Natural killer cell (primary cell): ENCODE measurements at regions not wholly inside any gene's neighbourhood (a gene's known extent, or its start where the extent isn't known, plus 50 kb on each side); places are given as distances from the start of the nearest gene placed in this dataset.

Experiments used
- ATAC-seq, 3 donors: fragments of 150-1000 bp in 2 of 3; fragments of 200-7000 bp in 1 of 3; cut with Tn5 transposase; 1 replicate in 1 of 3; 2 replicates in 2 of 3; pipeline ENCODE4 v1.10.0; 2021; ENCODE audit warnings: mild to moderate bottlenecking in 2 of 3, moderate library complexity in 2 of 3
- DNase-seq, 2 donors: peaks; one replicate each; pipeline versions ENCODE4 v3.0.0 to v3.0.0-alpha.2; 2013 to 2021; ENCODE audit warnings: mixed read lengths in 1 of 2
- H3K27ac ChIP-seq: one replicate; pipeline ENCODE4 v1.5.1; 2013; ENCODE audit warnings: mild to moderate bottlenecking, low read length
- H3K27me3 ChIP-seq: one replicate; pipeline ENCODE4 v1.6.1; 2013; ENCODE audit warnings: low read length; ENCODE audit not compliant: control insufficient read depth, insufficient read depth
- H3K36me3 ChIP-seq: one replicate; pipeline ENCODE4 v1.6.1; 2013; ENCODE audit warnings: low read length; ENCODE audit not compliant: control insufficient read depth, insufficient read depth
- H3K4me1 ChIP-seq: one replicate; pipeline ENCODE4 v1.6.1; 2013; ENCODE audit warnings: low read length; ENCODE audit not compliant: control insufficient read depth, insufficient read depth
- H3K4me3 ChIP-seq: one replicate; pipeline ENCODE4 v1.5.1; 2013; ENCODE audit warnings: low read length
- H3K9me3 ChIP-seq: one replicate; pipeline ENCODE4 v1.6.1; 2013; ENCODE audit warnings: low read length; ENCODE audit not compliant: control insufficient read depth, insufficient read depth
- H3K27ac Mint-ChIP-seq, 2 donors: one replicate each; pipeline ENCODE4 v1.8.0; 2022; ENCODE audit warnings: mild to moderate bottlenecking in 2 of 2, mixed read lengths in 2 of 2, moderate library complexity in 1 of 2
- H3K27me3 Mint-ChIP-seq, 2 donors: one replicate each; pipeline ENCODE4 v1.8.0; 2022; ENCODE audit warnings: low read depth in 2 of 2, mixed read lengths in 2 of 2
- H3K36me3 Mint-ChIP-seq: one replicate; pipeline ENCODE4 v1.8.0; 2022; ENCODE audit warnings: mixed read lengths
- H3K4me1 Mint-ChIP-seq, 2 donors: one replicate each; pipeline ENCODE4 v1.8.0; 2022; ENCODE audit warnings: mixed read lengths in 2 of 2
- H3K4me3 Mint-ChIP-seq: one replicate; pipeline ENCODE4 v1.8.0; 2022; ENCODE audit warnings: mild to moderate bottlenecking, moderate library complexity, mixed read lengths
- H3K9me3 Mint-ChIP-seq, 2 donors: one replicate each; pipeline ENCODE4 v1.8.0; 2022; ENCODE audit warnings: mixed read lengths in 2 of 2
- WGBS: methylation state at CpG from one replicate; pipeline ENCODE4 v1.1.7; 2013; ENCODE audit warnings: missing lambda C conversion rate; ENCODE audit not compliant: insufficient coverage; 5-methylcytosine and 5-hydroxymethylcytosine counted together
- intact Hi-C: fragments of 100-400 bp; cut with micrococcal nuclease; formaldehyde crosslinking; loops from one replicate; pipeline ENCODE4 v1.14.2; 2022
- TF ChIP-seq, protein P1 (sequence below): fragments of 200-600 bp; IDR thresholded peaks from one replicate; pipeline ENCODE4 v1.8.0; 2022; ENCODE audit warnings: antibody characterized with exemption

DNA sequence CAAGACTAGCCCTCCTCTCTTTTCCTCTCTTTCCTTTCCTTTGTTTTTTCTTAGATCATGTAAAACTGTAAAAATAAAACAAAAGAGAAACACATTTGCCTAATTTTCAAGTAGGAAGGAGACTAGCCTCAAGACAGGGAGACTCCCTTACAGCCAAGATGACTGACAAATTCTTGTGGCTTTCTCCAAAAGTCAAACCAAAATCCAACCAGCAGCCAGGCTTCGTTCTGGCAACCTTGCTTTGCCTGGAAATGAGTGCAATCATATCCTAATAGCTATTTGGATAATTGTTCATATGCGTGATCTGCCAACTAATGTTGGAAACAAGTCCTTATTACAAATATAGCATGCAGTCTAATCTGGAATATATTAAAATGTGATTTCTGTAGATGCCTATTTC is 868.9 kb upstream of the SOX9 start:
- Histone ChIP-seq H3K27ac (no peak overlapping the region), H3K36me3 (no peaks in the 10 kb centered on the region), H3K4me1 (no peaks in the 10 kb centered on the region), H3K4me3 (no peak overlapping the region), H3K27me3 (no peaks in the 10 kb centered on the region), H3K9me3 (no peaks in the 10 kb centered on the region)
- DNase-seq (no peak), ATAC-seq (no peak)
- Mint-ChIP-seq H3K4me3 (no peak overlapping the region), H3K4me1 (no peaks in the 10 kb centered on the region), H3K9me3 (peaks cover 7 to 11% of the 10 kb centered on the region in 2 donors), H3K27me3 (no peaks in the 10 kb centered on the region), H3K27ac (no peak overlapping the region), H3K36me3 (no peaks in the 10 kb centered on the region)
- intact Hi-C loops, result no loop called here
- TF ChIP-seq, protein P1, sequence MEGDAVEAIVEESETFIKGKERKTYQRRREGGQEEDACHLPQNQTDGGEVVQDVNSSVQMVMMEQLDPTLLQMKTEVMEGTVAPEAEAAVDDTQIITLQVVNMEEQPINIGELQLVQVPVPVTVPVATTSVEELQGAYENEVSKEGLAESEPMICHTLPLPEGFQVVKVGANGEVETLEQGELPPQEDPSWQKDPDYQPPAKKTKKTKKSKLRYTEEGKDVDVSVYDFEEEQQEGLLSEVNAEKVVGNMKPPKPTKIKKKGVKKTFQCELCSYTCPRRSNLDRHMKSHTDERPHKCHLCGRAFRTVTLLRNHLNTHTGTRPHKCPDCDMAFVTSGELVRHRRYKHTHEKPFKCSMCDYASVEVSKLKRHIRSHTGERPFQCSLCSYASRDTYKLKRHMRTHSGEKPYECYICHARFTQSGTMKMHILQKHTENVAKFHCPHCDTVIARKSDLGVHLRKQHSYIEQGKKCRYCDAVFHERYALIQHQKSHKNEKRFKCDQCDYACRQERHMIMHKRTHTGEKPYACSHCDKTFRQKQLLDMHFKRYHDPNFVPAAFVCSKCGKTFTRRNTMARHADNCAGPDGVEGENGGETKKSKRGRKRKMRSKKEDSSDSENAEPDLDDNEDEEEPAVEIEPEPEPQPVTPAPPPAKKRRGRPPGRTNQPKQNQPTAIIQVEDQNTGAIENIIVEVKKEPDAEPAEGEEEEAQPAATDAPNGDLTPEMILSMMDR, result no peak
- 72% methylated on average over 2 of the region's 2 CpGs for WGBS

DNA sequence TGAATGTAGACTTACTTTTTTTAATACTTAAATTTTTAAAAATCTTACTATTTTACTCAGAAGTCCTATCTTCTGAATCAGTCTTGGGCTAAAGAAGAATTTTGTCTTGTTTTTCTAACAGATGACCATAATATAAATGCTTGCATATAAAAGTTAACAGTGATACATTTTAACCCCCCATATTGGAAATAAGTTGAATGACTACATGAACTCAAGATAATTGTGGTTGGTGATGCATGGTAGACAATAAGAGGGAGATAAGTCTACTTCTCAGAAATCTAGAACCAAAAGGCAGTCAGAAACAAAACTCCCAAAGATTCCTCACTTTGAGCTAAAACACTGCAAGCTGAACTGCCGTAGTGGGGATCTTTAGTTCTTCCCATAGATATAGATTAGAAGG is 868.4 kb upstream of the SOX9 start:
- TF ChIP-seq, protein P1, result no peak
- no peaks in the 10 kb centered on the region for H3K36me3 ChIP-seq
- intact Hi-C loops, result no loop called here
- no peaks in the 10 kb centered on the region for H3K4me1 ChIP-seq
- Mint-ChIP-seq H3K36me3 (no peaks in the 10 kb centered on the region), H3K4me1 (no peaks in the 10 kb centered on the region), H3K27ac (no peak overlapping the region), H3K9me3 (peaks cover 8 to 9% of the 10 kb centered on the region in 2 donors), H3K4me3 (no peak overlapping the region), H3K27me3 (no peaks in the 10 kb centered on the region)
- no CpG with 5 or more reads among the region's 1 CpG for WGBS
- no peak for ATAC-seq
- DNase-seq, result no peak
- H3K27ac ChIP-seq, result no peak overlapping the region
- no peaks in the 10 kb centered on the region for H3K27me3 ChIP-seq
- H3K9me3 ChIP-seq, result no peaks in the 10 kb centered on the region
- H3K4me3 ChIP-seq, result no peak overlapping the region

DNA sequence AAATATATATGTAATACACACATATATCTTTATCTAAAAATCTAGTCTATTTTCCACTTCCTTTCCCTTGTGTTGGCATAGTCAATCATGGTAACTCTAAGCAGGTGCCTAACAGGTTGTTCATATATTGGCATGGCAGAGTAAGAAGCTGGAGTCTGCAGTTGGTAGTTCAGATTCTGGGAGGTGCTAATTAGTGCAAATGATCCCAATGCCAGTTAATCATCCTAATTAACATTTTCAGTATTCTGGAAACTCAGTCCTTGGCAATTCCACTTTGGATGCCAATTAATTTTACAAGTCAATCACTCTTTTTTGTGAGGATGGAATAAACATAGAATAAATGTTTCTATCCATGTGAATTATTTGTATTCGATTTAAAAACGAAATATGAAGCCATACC is 863.7 kb upstream of the SOX9 start:
- Histone ChIP-seq H3K4me3 (no peak overlapping the region), H3K36me3 (no peaks in the 10 kb centered on the region), H3K27ac (no peak overlapping the region), H3K27me3 (no peaks in the 10 kb centered on the region), H3K9me3 (no peaks in the 10 kb centered on the region), H3K4me1 (no peaks in the 10 kb centered on the region)
- intact Hi-C loops, result no loop called here
- ATAC-seq (no peak), DNase-seq (no peak)
- TF ChIP-seq, protein P1, result no peak
- no peaks in the 10 kb centered on the region for H3K36me3 Mint-ChIP-seq
- no peak overlapping the region for H3K27ac Mint-ChIP-seq
- H3K4me3 Mint-ChIP-seq, result no peak overlapping the region
- WGBS, result 92% methylated on average over 2 of the region's 2 CpGs
- H3K9me3 Mint-ChIP-seq, result peaks cover 6 to 9% of the 10 kb centered on the region in 2 donors
- H3K27me3 Mint-ChIP-seq, result no peaks in the 10 kb centered on the region
- no peaks in the 10 kb centered on the region for H3K4me1 Mint-ChIP-seq

DNA sequence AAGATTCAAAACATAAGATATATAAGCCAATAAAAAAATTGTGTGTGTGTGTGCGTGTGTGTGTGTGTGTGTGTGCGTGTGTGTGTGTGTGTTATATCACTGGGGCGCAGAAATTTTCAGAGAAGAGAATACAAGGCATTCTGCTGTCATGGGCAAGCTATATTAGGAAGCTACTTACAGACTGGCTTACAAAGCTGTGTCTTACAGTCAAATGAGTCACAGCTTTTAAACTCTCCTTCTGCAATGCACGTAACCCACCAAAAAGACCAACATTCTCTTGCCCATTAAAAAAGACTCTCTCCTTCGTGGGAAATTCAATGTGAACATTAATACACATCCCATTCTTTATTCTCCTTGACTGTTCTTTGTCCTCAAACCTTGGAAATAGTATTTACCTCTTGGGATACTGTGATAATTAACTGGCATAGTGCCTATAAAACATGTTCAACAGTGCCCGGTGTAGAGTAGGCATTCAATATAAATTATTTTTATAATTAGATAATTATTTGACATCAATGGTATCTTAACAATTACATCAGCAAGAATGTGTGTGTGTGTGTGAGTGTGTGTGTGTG is 860.4 kb upstream of the SOX9 start:
- Histone ChIP-seq H3K4me3 (no peak overlapping the region), H3K27ac (no peak overlapping the region), H3K27me3 (no peaks in the 10 kb centered on the region), H3K36me3 (no peaks in the 10 kb centered on the region), H3K4me1 (no peaks in the 10 kb centered on the region), H3K9me3 (no peaks in the 10 kb centered on the region)
- ATAC-seq (no peak), DNase-seq (no peak)
- peaks cover 8 to 9% of the 10 kb centered on the region in 2 donors for H3K9me3 Mint-ChIP-seq
- H3K27me3 Mint-ChIP-seq, result no peaks in the 10 kb centered on the region
- TF ChIP-seq, protein P1, result no peak
- H3K36me3 Mint-ChIP-seq, result peaks cover 7% of the 10 kb centered on the region
- intact Hi-C loops, result no loop called here
- H3K4me1 Mint-ChIP-seq, result no peaks in the 10 kb centered on the region
- H3K4me3 Mint-ChIP-seq, result no peak overlapping the region
- H3K27ac Mint-ChIP-seq, result no peak overlapping the region
- WGBS, result 59% methylated on average over 2 of the region's 6 CpGs
